GM12878 (cell line): ENCODE measurements at regions not wholly inside any gene's neighbourhood (a gene's known extent, or its start where the extent isn't known, plus 50 kb on each side); places are given as distances from the start of the nearest gene placed in this dataset.

ENCODE experiments used
- ATAC-seq: fragments of 200-7000 bp; cut with Tn5 transposase; 3 replicates; pipeline ENCODE4 v1.9.1; 2020; ENCODE audit warnings: mild to moderate bottlenecking, moderate library complexity
- BruUV-seq: library from RNA; stranded (reverse); fragments of 400-500 nt; replicated peaks from 2 replicates; lab custom pipeline; 2021; lab: Mats Ljungman, UMichigan
- CTCF ChIA-PET: fragments of 300-600 bp; sonication (Branson Sonifier 250); formaldehyde crosslinking; extraction: SDS; loops from one replicate; lab custom pipeline; 2021; ENCODE audit warnings: inconsistent platforms; lab: Yijun Ruan, JAX
- POLR2A ChIA-PET: fragments of 350-600 bp; formaldehyde crosslinking; extraction: SDS; loops from one replicate; lab custom pipeline; 2021; ENCODE audit warnings: inconsistent platforms; lab: Charles Lee
- RAD21 ChIA-PET: fragments of 300-600 bp; sonication (Branson Sonifier 250); formaldehyde crosslinking; loops from one replicate; lab custom pipeline; 2023; ENCODE audit warnings: antibody characterized with exemption; ENCODE audit not compliant: unreplicated experiment; lab: Charles Lee
- SMC1A ChIA-PET: fragments of 300-600 bp; sonication (Branson Sonifier 250); formaldehyde crosslinking; loops from one replicate; lab custom pipeline; 2023; ENCODE audit not compliant: unreplicated experiment, uncharacterized antibody; lab: Charles Lee
- DNase-seq: peaks from one replicate; pipeline ENCODE4 v3.0.0-alpha.2; 2011; ENCODE audit warnings: low read depth, low spot score
- FAIRE-seq: peaks from 3 replicates; lab custom pipeline; 2011; peaks lifted over from hg19 to GRCh38; lab: Jason Lieb, UNC
- H2AFZ ChIP-seq: 2 replicates; pipeline ENCODE4 v1.6.0; 2011; ENCODE audit warnings: low read depth, low read length, control low read depth; ENCODE audit not compliant: control insufficient read depth
- H3K27ac ChIP-seq: 2 replicates; pipeline ENCODE4 v1.5.1; 2011; ENCODE audit warnings: control low read depth; ENCODE audit not compliant: control insufficient read depth, insufficient read depth
- H3K27me3 ChIP-seq, 2 experiments: replicated peaks in 1 of 2; 2 replicates each; pipeline versions ENCODE4 v1.6.0 to v1.6.1; 2011; ENCODE audit warnings: low read length in 1 of 2; ENCODE audit not compliant: control insufficient read depth in 2 of 2, insufficient read depth in 2 of 2
- H3K36me3 ChIP-seq, 2 experiments: 2 replicates each; pipeline ENCODE4 v1.5.1; 2011; ENCODE audit warnings: low read length in 1 of 2; ENCODE audit not compliant: control insufficient read depth in 2 of 2, insufficient read depth in 2 of 2
- H3K4me1 ChIP-seq: 2 replicates; pipeline ENCODE4 v1.6.1; 2011; ENCODE audit warnings: mild to moderate bottlenecking, low read length, moderate library complexity, mixed read lengths; ENCODE audit not compliant: control insufficient read depth, insufficient read depth
- H3K4me2 ChIP-seq: 2 replicates; pipeline ENCODE4 v1.6.0; 2011; ENCODE audit warnings: control low read depth; ENCODE audit not compliant: control insufficient read depth, insufficient read depth
- H3K4me3 ChIP-seq: fragments of 200-600 bp; sonication (generic); 2 replicates; pipeline ENCODE4 v1.5.1; 2016
- H3K79me2 ChIP-seq: 2 replicates; pipeline ENCODE4 v1.6.0; 2011; ENCODE audit warnings: low read length; ENCODE audit not compliant: control insufficient read depth, insufficient read depth
- H3K9ac ChIP-seq: 2 replicates; pipeline ENCODE4 v1.8.0; 2011; ENCODE audit warnings: low read length, control low read depth, mixed read lengths; ENCODE audit not compliant: control insufficient read depth, insufficient read depth
- H3K9me3 ChIP-seq: replicated peaks from 3 replicates; pipeline ENCODE4 v1.5.1; 2011; ENCODE audit warnings: mild to moderate bottlenecking, low read length; ENCODE audit not compliant: control insufficient read depth, insufficient read depth
- H4K20me1 ChIP-seq: 2 replicates; pipeline ENCODE4 v1.6.0; 2011; ENCODE audit not compliant: control insufficient read depth, insufficient read depth
- BHLHE40 ChIP-seq, 2 experiments: fragments of 450-650 bp in 1 of 2; IDR thresholded peaks; 2 replicates each; pipeline ENCODE4 v1.6.1; 2011 to 2017; ENCODE audit warnings: low read depth in 2 of 2, borderline replicate concordance in 1 of 2, improper control_type of control experiment in 1 of 2, low read length in 1 of 2, mild to moderate bottlenecking in 1 of 2
- CREB1 ChIP-seq: IDR thresholded peaks from 2 replicates; pipeline ENCODE4 v1.6.1; 2012; ENCODE audit warnings: low read depth, mild to moderate bottlenecking, inconsistent platforms
- GABPA ChIP-seq: IDR thresholded peaks from 2 replicates; pipeline ENCODE4 v1.6.1; 2014; ENCODE audit warnings: antibody characterized with exemption, low read depth, mild to moderate bottlenecking, inconsistent platforms
- NFIC ChIP-seq: IDR thresholded peaks from 2 replicates; pipeline ENCODE4 v1.6.1; 2012; ENCODE audit warnings: low read depth, mild to moderate bottlenecking, inconsistent platforms, low read length, moderate library complexity
- NFYB ChIP-seq: IDR thresholded peaks from 2 replicates; pipeline ENCODE4 v1.6.1; 2011; ENCODE audit warnings: low read depth, mild to moderate bottlenecking, low read length, improper control_type of control experiment, moderate library complexity; ENCODE audit not compliant: insufficient read depth
- PBX3 ChIP-seq: IDR thresholded peaks from 2 replicates; pipeline ENCODE4 v1.6.1; 2011; ENCODE audit warnings: mild to moderate bottlenecking, low read depth, low read length, moderate library complexity; ENCODE audit not compliant: insufficient replicate concordance
- POU2F2 ChIP-seq: IDR thresholded peaks from 3 replicates; pipeline ENCODE4 v1.6.1; 2011; ENCODE audit warnings: low read depth, mild to moderate bottlenecking, low read length, borderline replicate concordance
- RELA ChIP-seq: fragments of 450-650 bp; IDR thresholded peaks from 2 replicates; pipeline ENCODE4 v1.8.0; 2014; ENCODE audit warnings: borderline replicate concordance; ENCODE audit not compliant: partially characterized antibody
- RUNX3 ChIP-seq: IDR thresholded peaks from 2 replicates; pipeline ENCODE4 v1.6.1; 2012; ENCODE audit warnings: low read length, inconsistent platforms
- SMARCA5 ChIP-seq: fragments of 450-650 bp; IDR thresholded peaks from 2 replicates; pipeline ENCODE4 v1.6.1; 2017; ENCODE audit warnings: mild to moderate bottlenecking
- SMC3 ChIP-seq: IDR thresholded peaks from 2 replicates; pipeline ENCODE4 v1.6.1; 2011; ENCODE audit warnings: low read length, improper control_type of control experiment, borderline replicate concordance
- TAF1 ChIP-seq: IDR thresholded peaks from 2 replicates; pipeline ENCODE4 v1.6.1; 2011; ENCODE audit warnings: mild to moderate bottlenecking, low read depth, low read length, borderline replicate concordance
- TCF7 ChIP-seq: IDR thresholded peaks from 2 replicates; pipeline ENCODE4 v1.6.1; 2014; ENCODE audit warnings: antibody characterized with exemption, borderline replicate concordance
- ZBTB33 ChIP-seq: fragments of 450-650 bp; IDR thresholded peaks from 2 replicates; pipeline ENCODE4 v1.6.1; 2017; ENCODE audit warnings: mild to moderate bottlenecking
- WGBS: methylation state at CpG from one replicate; pipeline ENCODE4 v1.1.6; 2016; ENCODE audit warnings: low lambda C conversion rate; ENCODE audit not compliant: insufficient replicate concordance, insufficient coverage; ENCODE audit errors: missing lambda C conversion rate; 5-methylcytosine and 5-hydroxymethylcytosine counted together
- in situ Hi-C: fragments of 300-500 bp; cut with MboI; formaldehyde crosslinking; loops from 9 replicates; pipeline ENCODE4 v1.14.3; 2018; ENCODE audit warnings: mixed read lengths
- intact Hi-C: fragments of 100-400 bp; cut with micrococcal nuclease; formaldehyde crosslinking; loops from one replicate; pipeline ENCODE4 v1.14.2; 2022; ENCODE audit not compliant: unreplicated experiment
- TF ChIP-seq, protein P1 (sequence below): fragments of 450-650 bp; IDR thresholded peaks from 2 replicates; pipeline ENCODE4 v1.6.1; 2016; ENCODE audit warnings: mild to moderate bottlenecking, moderate library complexity, borderline replicate concordance

DNA sequence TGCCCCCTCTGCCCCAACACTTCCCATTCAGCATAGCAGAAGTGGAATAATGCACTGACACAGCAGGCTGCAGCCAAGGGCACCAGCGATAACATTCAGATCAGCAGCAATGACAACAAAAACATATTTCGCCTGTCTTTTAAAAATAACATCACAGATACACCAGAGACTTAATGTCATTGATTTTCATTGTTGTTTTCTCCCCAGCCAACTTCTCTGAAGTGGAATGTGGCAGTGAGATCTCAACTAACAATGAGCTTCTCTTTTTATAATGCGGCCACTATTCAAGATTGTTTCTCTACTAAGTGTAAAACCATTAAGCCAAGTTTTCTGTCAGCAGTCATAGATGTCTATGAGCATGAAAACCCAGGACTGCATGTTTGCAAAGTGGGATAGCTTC, 158.2 kb upstream of the TMEM229A start (continued):
- no peak for TF ChIP-seq ZBTB33

GRCh38 chr7:124188576-124188975, 155.7 kb upstream of the TMEM229A start:
- no peaks in the 10 kb centered on the region for H3K4me1 ChIP-seq
- POLR2A ChIA-PET, result interaction anchor here (0.9 kb wide), 1 partner anchor 13 kb away, joined by 3 read pairs; no protein-coding TSS in a partner anchor
- BruUV-seq, result no TSS peak
- H2AFZ ChIP-seq, result no peak overlapping the region
- RAD21 ChIA-PET, result interaction anchor here (1.0 to 1.4 kb wide), 2 partner anchors 56 to 62 kb away, joined by 3 read pairs; no protein-coding TSS in a partner anchor
- FAIRE-seq, result no peak
- in situ Hi-C loops (no loop called here), intact Hi-C loops (no loop called here)
- no peak overlapping the region for H3K27ac ChIP-seq
- no peak for DNase-seq
- TF ChIP-seq BHLHE40 (IDR thresholded peaks at IDR 0.05; ENCODE audit: borderline replicate concordance in 1 of 2, low read depth in 2 of 2, low read length in 1 of 2) (no peak), SMC3 (no peak), CREB1 (no peak), RELA (no peak), SMARCA5 (no peak), NFYB (no peak), TCF7 (no peak), RUNX3 (no peak), POU2F2 (no peak), PBX3 (no peak), GABPA (no peak), TAF1 (no peak), NFIC (no peak)
- TF ChIP-seq, protein P1, sequence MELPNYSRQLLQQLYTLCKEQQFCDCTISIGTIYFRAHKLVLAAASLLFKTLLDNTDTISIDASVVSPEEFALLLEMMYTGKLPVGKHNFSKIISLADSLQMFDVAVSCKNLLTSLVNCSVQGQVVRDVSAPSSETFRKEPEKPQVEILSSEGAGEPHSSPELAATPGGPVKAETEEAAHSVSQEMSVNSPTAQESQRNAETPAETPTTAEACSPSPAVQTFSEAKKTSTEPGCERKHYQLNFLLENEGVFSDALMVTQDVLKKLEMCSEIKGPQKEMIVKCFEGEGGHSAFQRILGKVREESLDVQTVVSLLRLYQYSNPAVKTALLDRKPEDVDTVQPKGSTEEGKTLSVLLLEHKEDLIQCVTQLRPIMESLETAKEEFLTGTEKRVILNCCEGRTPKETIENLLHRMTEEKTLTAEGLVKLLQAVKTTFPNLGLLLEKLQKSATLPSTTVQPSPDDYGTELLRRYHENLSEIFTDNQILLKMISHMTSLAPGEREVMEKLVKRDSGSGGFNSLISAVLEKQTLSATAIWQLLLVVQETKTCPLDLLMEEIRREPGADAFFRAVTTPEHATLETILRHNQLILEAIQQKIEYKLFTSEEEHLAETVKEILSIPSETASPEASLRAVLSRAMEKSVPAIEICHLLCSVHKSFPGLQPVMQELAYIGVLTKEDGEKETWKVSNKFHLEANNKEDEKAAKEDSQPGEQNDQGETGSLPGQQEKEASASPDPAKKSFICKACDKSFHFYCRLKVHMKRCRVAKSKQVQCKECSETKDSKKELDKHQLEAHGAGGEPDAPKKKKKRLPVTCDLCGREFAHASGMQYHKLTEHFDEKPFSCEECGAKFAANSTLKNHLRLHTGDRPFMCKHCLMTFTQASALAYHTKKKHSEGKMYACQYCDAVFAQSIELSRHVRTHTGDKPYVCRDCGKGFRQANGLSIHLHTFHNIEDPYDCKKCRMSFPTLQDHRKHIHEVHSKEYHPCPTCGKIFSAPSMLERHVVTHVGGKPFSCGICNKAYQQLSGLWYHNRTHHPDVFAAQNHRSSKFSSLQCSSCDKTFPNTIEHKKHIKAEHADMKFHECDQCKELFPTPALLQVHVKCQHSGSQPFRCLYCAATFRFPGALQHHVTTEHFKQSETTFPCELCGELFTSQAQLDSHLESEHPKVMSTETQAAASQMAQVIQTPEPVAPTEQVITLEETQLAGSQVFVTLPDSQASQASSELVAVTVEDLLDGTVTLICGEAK, result no peak
- no peak overlapping the region for H3K4me3 ChIP-seq
- H3K9me3 ChIP-seq, result no peaks in the 10 kb centered on the region
- no peak overlapping the region for H3K9ac ChIP-seq
- H3K27me3 ChIP-seq, result no peaks in the 10 kb centered on the region
- no peaks in the 10 kb centered on the region for H3K36me3 ChIP-seq
- WGBS, result 0% methylated on average over 1 of the region's 1 CpG
- no peaks in the 10 kb centered on the region for H3K79me2 ChIP-seq
- ATAC-seq, result no peak
- no peaks in the 10 kb centered on the region for H4K20me1 ChIP-seq
- H3K4me2 ChIP-seq, result no peak overlapping the region
- CTCF ChIA-PET, result interaction anchor here (1.1 to 1.3 kb wide), 3 partner anchors 8 to 34 kb away, joined by 3 to 5 read pairs (median 4); no protein-coding TSS in a partner anchor
- SMC1A ChIA-PET, result interaction anchor here (0.9 to 2.5 kb wide), 7 partner anchors 9 to 87 kb away, joined by 3 to 13 read pairs (median 6); no protein-coding TSS in a partner anchor
